Liver (tissue), 8 donors: ENCODE measurements at regions not wholly inside any gene's neighbourhood (a gene's known extent, or its start where the extent isn't known, plus 50 kb on each side); places are given as distances from the start of the nearest gene placed in this dataset.

ENCODE experiments used
- DNase-seq: peaks from one replicate; pipeline ENCODE4 v3.0.0-alpha.2; 2017; ENCODE audit warnings: low spot score
- H3K27ac ChIP-seq, 2 donors: one replicate each; pipeline ENCODE4 v1.7.0; 2013; ENCODE audit warnings: inconsistent platforms in 2 of 2, low read length in 2 of 2, control low read depth in 1 of 2, low read depth in 1 of 2, mild to moderate bottlenecking in 1 of 2
- H3K27me3 ChIP-seq, 4 donors: one replicate each; pipeline versions ENCODE4 v1.6.1 to v1.7.0; 2013; ENCODE audit warnings: low read length in 3 of 4, inconsistent platforms in 1 of 4, mild to moderate bottlenecking in 1 of 4, moderate library complexity in 1 of 4; ENCODE audit not compliant: control insufficient read depth in 4 of 4, insufficient read depth in 4 of 4
- H3K36me3 ChIP-seq, 4 donors: one replicate each; pipeline versions ENCODE4 v1.6.1 to v1.7.0; 2013; ENCODE audit warnings: low read length in 3 of 4, mild to moderate bottlenecking in 3 of 4, low read depth in 1 of 4, moderate library complexity in 1 of 4; ENCODE audit not compliant: control insufficient read depth in 4 of 4, insufficient read depth in 3 of 4
- H3K4me1 ChIP-seq, 4 donors: one replicate each; pipeline versions ENCODE4 v1.6.1 to v1.7.0; 2013; ENCODE audit warnings: low read length in 3 of 4, mild to moderate bottlenecking in 3 of 4, moderate library complexity in 1 of 4; ENCODE audit not compliant: control insufficient read depth in 4 of 4, insufficient read depth in 4 of 4
- H3K4me3 ChIP-seq, 3 donors: one replicate each; pipeline versions ENCODE4 v1.6.1 to v1.7.0; 2013; ENCODE audit warnings: low read length in 3 of 3, control low read depth in 1 of 3, low read depth in 1 of 3, mild to moderate bottlenecking in 1 of 3
- H3K9ac ChIP-seq, 2 donors: one replicate each; pipeline ENCODE4 v1.7.0; 2013; ENCODE audit warnings: low read length in 2 of 2, mild to moderate bottlenecking in 2 of 2, moderate library complexity in 2 of 2, control low read depth in 1 of 2, low read depth in 1 of 2
- H3K9me3 ChIP-seq, 4 donors: one replicate each; pipeline versions ENCODE4 v1.6.1 to v1.7.0; 2013; ENCODE audit warnings: low read length in 3 of 4; ENCODE audit not compliant: control insufficient read depth in 4 of 4
- EGR1 ChIP-seq, 2 donors: IDR thresholded peaks; 2 replicates each; pipeline ENCODE4 v1.6.1; 2016 to 2018; ENCODE audit warnings: antibody characterized with exemption in 2 of 2, low read depth in 2 of 2
- FOXA1 ChIP-seq: IDR thresholded peaks from 2 replicates; pipeline ENCODE4 v1.6.1; 2016; ENCODE audit warnings: antibody characterized with exemption
- FOXA2 ChIP-seq: IDR thresholded peaks from 2 replicates; pipeline ENCODE4 v1.6.1; 2016; ENCODE audit warnings: antibody characterized with exemption
- GABPA ChIP-seq, 2 donors: IDR thresholded peaks in 1 of 2; conservative IDR thresholded peaks in 1 of 2; 2 replicates each; pipeline ENCODE4 v1.6.1; 2016; ENCODE audit warnings: antibody characterized with exemption in 2 of 2, mild to moderate bottlenecking in 1 of 2, moderate library complexity in 1 of 2
- HNF4A ChIP-seq, 2 donors: conservative IDR thresholded peaks; 2 replicates each; pipeline ENCODE4 v1.6.1; 2016; ENCODE audit warnings: antibody characterized with exemption in 2 of 2, mild to moderate bottlenecking in 2 of 2
- HNF4G ChIP-seq: IDR thresholded peaks from 2 replicates; pipeline ENCODE4 v1.6.1; 2016; ENCODE audit warnings: antibody characterized with exemption
- JUND ChIP-seq, 2 donors: IDR thresholded peaks; 2 replicates each; pipeline ENCODE4 v1.6.1; 2016; ENCODE audit warnings: antibody characterized with exemption in 2 of 2
- NR2F2 ChIP-seq: IDR thresholded peaks from 2 replicates; pipeline ENCODE4 v1.6.1; 2016; ENCODE audit warnings: antibody characterized with exemption
- RAD21 ChIP-seq, 2 donors: IDR thresholded peaks; 2 replicates each; pipeline ENCODE4 v1.6.1; 2016; ENCODE audit warnings: antibody characterized with exemption in 2 of 2, mild to moderate bottlenecking in 2 of 2
- RXRA ChIP-seq, 2 donors: IDR thresholded peaks; 2 replicates each; pipeline ENCODE4 v1.6.1; 2017 to 2018; ENCODE audit warnings: antibody characterized with exemption in 2 of 2, mild to moderate bottlenecking in 1 of 2
- SP1 ChIP-seq: IDR thresholded peaks from 2 replicates; pipeline ENCODE4 v1.6.1; 2018; ENCODE audit warnings: antibody characterized with exemption, mild to moderate bottlenecking
- TAF1 ChIP-seq: conservative IDR thresholded peaks from 2 replicates; pipeline ENCODE4 v1.6.1; 2016; ENCODE audit warnings: antibody characterized with exemption, mild to moderate bottlenecking
- YY1 ChIP-seq: IDR thresholded peaks from 2 replicates; pipeline ENCODE4 v1.6.1; 2016; ENCODE audit warnings: antibody characterized with exemption, mild to moderate bottlenecking
- WGBS: extraction: QIAGEN DNeasy Blood & Tissue Kit; methylation state at CpG from one replicate; pipeline ENCODE4 v1.1.7; 2013; 5-methylcytosine and 5-hydroxymethylcytosine counted together
- TF ChIP-seq, protein P1 (sequence below): IDR thresholded peaks from 2 replicates; pipeline ENCODE4 v1.6.1; 2016; ENCODE audit warnings: antibody characterized with exemption
- TF ChIP-seq, protein P2 (sequence below): IDR thresholded peaks from 2 replicates; pipeline ENCODE4 v1.6.1; 2016; ENCODE audit warnings: antibody characterized with exemption, mild to moderate bottlenecking
- TF ChIP-seq, protein P3 (sequence below): IDR thresholded peaks from 2 replicates; pipeline ENCODE4 v1.6.1; 2016; ENCODE audit warnings: antibody characterized with exemption
- TF ChIP-seq, protein P4 (sequence below): IDR thresholded peaks from 2 replicates; pipeline ENCODE4 v1.6.1; 2016; ENCODE audit warnings: antibody characterized with exemption
- TF ChIP-seq, protein P5 (sequence below): fragments of 150-350 bp; IDR thresholded peaks from 2 replicates; pipeline ENCODE4 v1.5.1; 2017; ENCODE audit warnings: improper control_type of control experiment, low read depth, low read length; ENCODE audit not compliant: missing input control
- donor health status: healthy.
- donor health status: healthy.
- donor health status: healthy.
- donor health status: healthy.
- donor health status: healthy.

DNA sequence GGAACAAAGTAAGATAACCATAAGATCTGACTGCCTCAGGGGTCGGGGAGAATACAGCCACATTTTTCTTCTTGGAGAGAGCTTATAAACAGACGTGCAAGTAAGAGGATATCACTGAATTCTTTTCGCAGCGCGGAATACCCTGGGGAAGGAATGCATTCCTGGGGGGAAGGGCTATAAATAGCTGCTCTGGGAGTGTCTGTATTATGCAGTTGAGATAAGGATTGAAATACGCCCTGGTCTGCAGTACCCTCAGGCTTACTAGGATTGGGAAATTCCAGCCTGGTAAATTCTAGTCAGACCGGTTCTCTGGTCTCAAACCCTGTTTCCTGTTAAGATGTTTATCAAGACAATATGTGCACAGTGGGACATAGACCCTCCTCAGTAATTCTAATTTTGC lies 1491.7 kb upstream of the RAG2 start:
- WGBS = 75% methylated on average over 7 of the region's 7 CpGs
- H3K9ac ChIP-seq = no peak overlapping the region
- no peak overlapping the region for H3K27ac ChIP-seq
- H3K27me3 ChIP-seq = no peaks in the 10 kb centered on the region
- TF ChIP-seq, protein P1, sequence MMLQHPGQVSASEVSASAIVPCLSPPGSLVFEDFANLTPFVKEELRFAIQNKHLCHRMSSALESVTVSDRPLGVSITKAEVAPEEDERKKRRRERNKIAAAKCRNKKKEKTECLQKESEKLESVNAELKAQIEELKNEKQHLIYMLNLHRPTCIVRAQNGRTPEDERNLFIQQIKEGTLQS = no peak
- TF ChIP-seq, protein P2, sequence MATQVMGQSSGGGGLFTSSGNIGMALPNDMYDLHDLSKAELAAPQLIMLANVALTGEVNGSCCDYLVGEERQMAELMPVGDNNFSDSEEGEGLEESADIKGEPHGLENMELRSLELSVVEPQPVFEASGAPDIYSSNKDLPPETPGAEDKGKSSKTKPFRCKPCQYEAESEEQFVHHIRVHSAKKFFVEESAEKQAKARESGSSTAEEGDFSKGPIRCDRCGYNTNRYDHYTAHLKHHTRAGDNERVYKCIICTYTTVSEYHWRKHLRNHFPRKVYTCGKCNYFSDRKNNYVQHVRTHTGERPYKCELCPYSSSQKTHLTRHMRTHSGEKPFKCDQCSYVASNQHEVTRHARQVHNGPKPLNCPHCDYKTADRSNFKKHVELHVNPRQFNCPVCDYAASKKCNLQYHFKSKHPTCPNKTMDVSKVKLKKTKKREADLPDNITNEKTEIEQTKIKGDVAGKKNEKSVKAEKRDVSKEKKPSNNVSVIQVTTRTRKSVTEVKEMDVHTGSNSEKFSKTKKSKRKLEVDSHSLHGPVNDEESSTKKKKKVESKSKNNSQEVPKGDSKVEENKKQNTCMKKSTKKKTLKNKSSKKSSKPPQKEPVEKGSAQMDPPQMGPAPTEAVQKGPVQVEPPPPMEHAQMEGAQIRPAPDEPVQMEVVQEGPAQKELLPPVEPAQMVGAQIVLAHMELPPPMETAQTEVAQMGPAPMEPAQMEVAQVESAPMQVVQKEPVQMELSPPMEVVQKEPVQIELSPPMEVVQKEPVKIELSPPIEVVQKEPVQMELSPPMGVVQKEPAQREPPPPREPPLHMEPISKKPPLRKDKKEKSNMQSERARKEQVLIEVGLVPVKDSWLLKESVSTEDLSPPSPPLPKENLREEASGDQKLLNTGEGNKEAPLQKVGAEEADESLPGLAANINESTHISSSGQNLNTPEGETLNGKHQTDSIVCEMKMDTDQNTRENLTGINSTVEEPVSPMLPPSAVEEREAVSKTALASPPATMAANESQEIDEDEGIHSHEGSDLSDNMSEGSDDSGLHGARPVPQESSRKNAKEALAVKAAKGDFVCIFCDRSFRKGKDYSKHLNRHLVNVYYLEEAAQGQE = no peak
- TF ChIP-seq, protein P3, sequence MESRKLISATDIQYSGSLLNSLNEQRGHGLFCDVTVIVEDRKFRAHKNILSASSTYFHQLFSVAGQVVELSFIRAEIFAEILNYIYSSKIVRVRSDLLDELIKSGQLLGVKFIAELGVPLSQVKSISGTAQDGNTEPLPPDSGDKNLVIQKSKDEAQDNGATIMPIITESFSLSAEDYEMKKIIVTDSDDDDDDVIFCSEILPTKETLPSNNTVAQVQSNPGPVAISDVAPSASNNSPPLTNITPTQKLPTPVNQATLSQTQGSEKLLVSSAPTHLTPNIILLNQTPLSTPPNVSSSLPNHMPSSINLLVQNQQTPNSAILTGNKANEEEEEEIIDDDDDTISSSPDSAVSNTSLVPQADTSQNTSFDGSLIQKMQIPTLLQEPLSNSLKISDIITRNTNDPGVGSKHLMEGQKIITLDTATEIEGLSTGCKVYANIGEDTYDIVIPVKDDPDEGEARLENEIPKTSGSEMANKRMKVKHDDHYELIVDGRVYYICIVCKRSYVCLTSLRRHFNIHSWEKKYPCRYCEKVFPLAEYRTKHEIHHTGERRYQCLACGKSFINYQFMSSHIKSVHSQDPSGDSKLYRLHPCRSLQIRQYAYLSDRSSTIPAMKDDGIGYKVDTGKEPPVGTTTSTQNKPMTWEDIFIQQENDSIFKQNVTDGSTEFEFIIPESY = no peak
- TF ChIP-seq JUND (IDR thresholded peaks at IDR 0.05) (no peak), EGR1 (IDR thresholded peaks at IDR 0.05; ENCODE audit: low read depth in 2 of 2) (no peak), FOXA1 (no peak), TAF1 (no peak), HNF4A (conservative IDR thresholded peaks at IDR 0.05) (no peak), GABPA (IDR thresholded peaks at IDR 0.05 in 1 of 2, conservative IDR thresholded peaks at IDR 0.05 in 1 of 2) (no peak), FOXA2 (no peak), HNF4G (no peak), SP1 (no peak)
- TF ChIP-seq, protein P4, sequence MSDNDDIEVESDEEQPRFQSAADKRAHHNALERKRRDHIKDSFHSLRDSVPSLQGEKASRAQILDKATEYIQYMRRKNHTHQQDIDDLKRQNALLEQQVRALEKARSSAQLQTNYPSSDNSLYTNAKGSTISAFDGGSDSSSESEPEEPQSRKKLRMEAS = no peak
- TF ChIP-seq, protein P5, sequence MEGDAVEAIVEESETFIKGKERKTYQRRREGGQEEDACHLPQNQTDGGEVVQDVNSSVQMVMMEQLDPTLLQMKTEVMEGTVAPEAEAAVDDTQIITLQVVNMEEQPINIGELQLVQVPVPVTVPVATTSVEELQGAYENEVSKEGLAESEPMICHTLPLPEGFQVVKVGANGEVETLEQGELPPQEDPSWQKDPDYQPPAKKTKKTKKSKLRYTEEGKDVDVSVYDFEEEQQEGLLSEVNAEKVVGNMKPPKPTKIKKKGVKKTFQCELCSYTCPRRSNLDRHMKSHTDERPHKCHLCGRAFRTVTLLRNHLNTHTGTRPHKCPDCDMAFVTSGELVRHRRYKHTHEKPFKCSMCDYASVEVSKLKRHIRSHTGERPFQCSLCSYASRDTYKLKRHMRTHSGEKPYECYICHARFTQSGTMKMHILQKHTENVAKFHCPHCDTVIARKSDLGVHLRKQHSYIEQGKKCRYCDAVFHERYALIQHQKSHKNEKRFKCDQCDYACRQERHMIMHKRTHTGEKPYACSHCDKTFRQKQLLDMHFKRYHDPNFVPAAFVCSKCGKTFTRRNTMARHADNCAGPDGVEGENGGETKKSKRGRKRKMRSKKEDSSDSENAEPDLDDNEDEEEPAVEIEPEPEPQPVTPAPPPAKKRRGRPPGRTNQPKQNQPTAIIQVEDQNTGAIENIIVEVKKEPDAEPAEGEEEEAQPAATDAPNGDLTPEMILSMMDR = no peak
- H3K9me3 ChIP-seq = no peaks in the 10 kb centered on the region
- H3K36me3 ChIP-seq = no peaks in the 10 kb centered on the region
- no peak for DNase-seq
- peaks cover 0 to 2% (median 0%) of the 10 kb centered on the region in 4 donors for H3K4me1 ChIP-seq
- no peak overlapping the region for H3K4me3 ChIP-seq

DNA sequence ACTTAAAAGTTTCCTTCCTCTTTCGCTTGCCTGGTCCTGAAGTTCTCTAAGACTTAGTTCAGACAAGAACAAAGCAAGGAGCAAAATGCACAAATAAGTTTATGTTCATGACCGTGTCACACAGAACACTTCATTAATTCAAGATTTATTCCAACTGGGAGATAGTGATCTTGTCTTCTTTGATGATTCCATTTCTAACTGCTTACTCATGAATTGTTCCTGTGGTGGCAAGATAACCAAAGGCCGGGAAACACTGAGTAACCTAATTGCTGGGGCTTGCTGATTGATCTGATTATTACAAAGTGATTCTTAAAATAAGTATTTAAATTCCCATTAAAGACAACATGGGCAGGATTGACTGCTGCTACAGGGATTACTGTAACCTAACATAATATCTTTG lies 1462.9 kb upstream of the RAG2 start:
- no peaks in the 10 kb centered on the region for H3K27me3 ChIP-seq
- DNase-seq = no peak
- H3K9me3 ChIP-seq = no peaks in the 10 kb centered on the region
- H3K27ac ChIP-seq = no peak overlapping the region
- no peaks in the 10 kb centered on the region for H3K4me1 ChIP-seq
- no peak overlapping the region for H3K9ac ChIP-seq
- no peak overlapping the region for H3K4me3 ChIP-seq
- H3K36me3 ChIP-seq = no peaks in the 10 kb centered on the region
- WGBS = 66% methylated on average over 3 of the region's 3 CpGs
- TF ChIP-seq TAF1 (no peak), YY1 (no peak), NR2F2 (no peak), FOXA2 (no peak), HNF4A (conservative IDR thresholded peaks at IDR 0.05) (no peak), HNF4G (no peak), GABPA (IDR thresholded peaks at IDR 0.05 in 1 of 2, conservative IDR thresholded peaks at IDR 0.05 in 1 of 2) (no peak), RAD21 (IDR thresholded peaks at IDR 0.05) (no peak), RXRA (IDR thresholded peaks at IDR 0.05) (no peak)
- TF ChIP-seq, protein P4 = no peak
- TF ChIP-seq, protein P5 = no peak
- TF ChIP-seq, protein P1 = no peak
